ENCODE measurements at regions not wholly inside any gene's neighbourhood (a gene's known extent, or its start where the extent isn't known, plus 50 kb on each side); places are given as distances from the start of the nearest gene placed in this dataset.

DNA sequence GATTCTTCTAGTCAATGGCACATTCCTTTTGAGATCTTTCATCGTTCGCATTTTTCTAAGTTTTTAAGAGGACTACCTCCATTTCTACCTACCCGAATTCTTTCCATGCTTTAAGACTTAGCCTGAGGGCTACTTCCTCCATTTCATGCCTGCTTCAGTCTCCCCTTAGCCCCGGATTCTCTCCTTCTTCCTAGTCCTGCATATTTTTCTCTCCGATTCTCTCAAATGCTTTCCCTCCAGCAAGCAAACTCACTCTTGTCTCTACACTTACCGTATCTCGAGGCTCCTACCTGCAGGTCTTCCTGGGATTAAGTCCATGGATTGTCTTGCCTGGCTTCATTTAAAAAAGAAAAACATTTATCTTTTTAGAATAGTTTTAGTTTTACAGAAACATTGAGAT is 354.4 kb downstream of the MYCN start (continued):
- TF ChIP-seq, protein P1, sequence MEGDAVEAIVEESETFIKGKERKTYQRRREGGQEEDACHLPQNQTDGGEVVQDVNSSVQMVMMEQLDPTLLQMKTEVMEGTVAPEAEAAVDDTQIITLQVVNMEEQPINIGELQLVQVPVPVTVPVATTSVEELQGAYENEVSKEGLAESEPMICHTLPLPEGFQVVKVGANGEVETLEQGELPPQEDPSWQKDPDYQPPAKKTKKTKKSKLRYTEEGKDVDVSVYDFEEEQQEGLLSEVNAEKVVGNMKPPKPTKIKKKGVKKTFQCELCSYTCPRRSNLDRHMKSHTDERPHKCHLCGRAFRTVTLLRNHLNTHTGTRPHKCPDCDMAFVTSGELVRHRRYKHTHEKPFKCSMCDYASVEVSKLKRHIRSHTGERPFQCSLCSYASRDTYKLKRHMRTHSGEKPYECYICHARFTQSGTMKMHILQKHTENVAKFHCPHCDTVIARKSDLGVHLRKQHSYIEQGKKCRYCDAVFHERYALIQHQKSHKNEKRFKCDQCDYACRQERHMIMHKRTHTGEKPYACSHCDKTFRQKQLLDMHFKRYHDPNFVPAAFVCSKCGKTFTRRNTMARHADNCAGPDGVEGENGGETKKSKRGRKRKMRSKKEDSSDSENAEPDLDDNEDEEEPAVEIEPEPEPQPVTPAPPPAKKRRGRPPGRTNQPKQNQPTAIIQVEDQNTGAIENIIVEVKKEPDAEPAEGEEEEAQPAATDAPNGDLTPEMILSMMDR (IDR thresholded peaks at IDR 0.05; ENCODE audit: poor library complexity, severe bottlenecking): no peak
- TF ChIP-seq TAF1 (IDR thresholded peaks at IDR 0.05; ENCODE audit: low read depth): no peak

DNA sequence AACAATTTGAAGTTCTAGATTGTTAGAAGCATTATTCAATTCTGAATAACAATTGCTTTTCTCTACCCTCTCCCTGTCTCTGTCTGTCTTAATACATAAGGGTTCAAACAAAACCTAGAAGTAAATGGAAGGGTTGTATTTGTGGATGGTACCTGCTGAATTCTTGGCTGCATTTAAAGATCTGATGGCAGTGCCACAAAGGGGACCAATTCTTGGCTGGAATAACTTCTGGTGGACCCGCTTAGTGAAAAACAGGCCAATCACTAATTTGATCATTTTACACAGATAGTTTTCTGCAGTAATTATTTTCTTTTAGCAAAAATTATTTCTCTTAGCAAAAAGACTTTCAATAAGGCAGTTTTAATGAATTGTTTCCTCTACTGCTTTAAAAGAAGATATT is 353.5 kb downstream of the MYCN start:
- H3K4me3 ChIP-seq (ENCODE audit: low read length): no peak overlapping the region
- H3K9ac ChIP-seq (ENCODE audit: low read length): no peak overlapping the region
- H3K27me3 ChIP-seq (ENCODE audit: insufficient read depth, low read depth, low read length): no peaks in the 10 kb centered on the region
- no peaks in the 10 kb centered on the region for H4K20me1 ChIP-seq (ENCODE audit: insufficient read depth)
- H3K9me3 ChIP-seq (ENCODE audit: low read length): peaks cover 2% of the 10 kb centered on the region
- H3K79me2 ChIP-seq (replicated peaks; ENCODE audit: insufficient read depth, low read length): no peaks in the 10 kb centered on the region
- no peaks in the 10 kb centered on the region for H3K36me3 ChIP-seq (ENCODE audit: insufficient read depth, low read length)
- H2AFZ ChIP-seq (ENCODE audit: low read depth, low read length): no peak overlapping the region
- no peaks in the 10 kb centered on the region for H3K9me2 ChIP-seq (ENCODE audit: insufficient read depth, low read length)
- TF ChIP-seq, protein P1 (IDR thresholded peaks at IDR 0.05; ENCODE audit: poor library complexity, severe bottlenecking): no peak
- TF ChIP-seq EZH2 (IDR thresholded peaks at IDR 0.05; ENCODE audit: borderline replicate concordance, insufficient read depth, low read length, poor library complexity, severe bottlenecking): no peak
- TF ChIP-seq, protein P2, sequence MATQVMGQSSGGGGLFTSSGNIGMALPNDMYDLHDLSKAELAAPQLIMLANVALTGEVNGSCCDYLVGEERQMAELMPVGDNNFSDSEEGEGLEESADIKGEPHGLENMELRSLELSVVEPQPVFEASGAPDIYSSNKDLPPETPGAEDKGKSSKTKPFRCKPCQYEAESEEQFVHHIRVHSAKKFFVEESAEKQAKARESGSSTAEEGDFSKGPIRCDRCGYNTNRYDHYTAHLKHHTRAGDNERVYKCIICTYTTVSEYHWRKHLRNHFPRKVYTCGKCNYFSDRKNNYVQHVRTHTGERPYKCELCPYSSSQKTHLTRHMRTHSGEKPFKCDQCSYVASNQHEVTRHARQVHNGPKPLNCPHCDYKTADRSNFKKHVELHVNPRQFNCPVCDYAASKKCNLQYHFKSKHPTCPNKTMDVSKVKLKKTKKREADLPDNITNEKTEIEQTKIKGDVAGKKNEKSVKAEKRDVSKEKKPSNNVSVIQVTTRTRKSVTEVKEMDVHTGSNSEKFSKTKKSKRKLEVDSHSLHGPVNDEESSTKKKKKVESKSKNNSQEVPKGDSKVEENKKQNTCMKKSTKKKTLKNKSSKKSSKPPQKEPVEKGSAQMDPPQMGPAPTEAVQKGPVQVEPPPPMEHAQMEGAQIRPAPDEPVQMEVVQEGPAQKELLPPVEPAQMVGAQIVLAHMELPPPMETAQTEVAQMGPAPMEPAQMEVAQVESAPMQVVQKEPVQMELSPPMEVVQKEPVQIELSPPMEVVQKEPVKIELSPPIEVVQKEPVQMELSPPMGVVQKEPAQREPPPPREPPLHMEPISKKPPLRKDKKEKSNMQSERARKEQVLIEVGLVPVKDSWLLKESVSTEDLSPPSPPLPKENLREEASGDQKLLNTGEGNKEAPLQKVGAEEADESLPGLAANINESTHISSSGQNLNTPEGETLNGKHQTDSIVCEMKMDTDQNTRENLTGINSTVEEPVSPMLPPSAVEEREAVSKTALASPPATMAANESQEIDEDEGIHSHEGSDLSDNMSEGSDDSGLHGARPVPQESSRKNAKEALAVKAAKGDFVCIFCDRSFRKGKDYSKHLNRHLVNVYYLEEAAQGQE (IDR thresholded peaks at IDR 0.05; ENCODE audit: borderline replicate concordance): no peak
- TF ChIP-seq MXI1 (conservative IDR thresholded peaks at IDR 0.05; ENCODE audit: poor library complexity, severe bottlenecking): no peak
- no peaks in the 10 kb centered on the region for H3F3A ChIP-seq (ENCODE audit: insufficient read depth, low read length, poor library complexity, severe bottlenecking)
- no peak overlapping the region for H3K4me2 ChIP-seq (ENCODE audit: low read length)
- H3K27ac ChIP-seq (ENCODE audit: low read length): no peak overlapping the region

DNA sequence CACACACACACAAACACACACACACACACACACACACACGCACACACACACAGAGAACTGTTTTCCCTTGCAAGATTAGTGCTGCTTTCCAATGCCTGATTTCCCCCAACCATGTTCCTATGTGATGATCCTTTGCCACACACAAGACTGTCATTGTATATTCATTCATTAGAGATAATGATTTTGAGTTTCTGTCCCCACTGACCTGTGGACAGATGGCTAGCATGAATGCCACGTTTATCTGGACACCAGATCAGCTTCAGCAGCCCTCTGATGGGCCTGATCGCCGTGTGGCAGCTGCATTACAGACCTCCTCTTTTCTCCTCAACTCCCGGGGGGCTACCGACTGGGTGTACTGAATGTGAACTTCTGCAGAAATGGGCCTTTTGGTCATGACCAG is 353.0 kb downstream of the MYCN start:
- Histone ChIP-seq H3K79me2 (replicated peaks; ENCODE audit: insufficient read depth, low read length) (no peaks in the 10 kb centered on the region), H3K27me3 (ENCODE audit: insufficient read depth, low read depth, low read length) (no peaks in the 10 kb centered on the region), H3K36me3 (ENCODE audit: insufficient read depth, low read length) (no peaks in the 10 kb centered on the region), H3F3A (ENCODE audit: insufficient read depth, low read length, poor library complexity, severe bottlenecking) (no peaks in the 10 kb centered on the region), H3K4me3 (ENCODE audit: low read length) (no peak overlapping the region), H2AFZ (ENCODE audit: low read depth, low read length) (no peak overlapping the region), H3K27ac (ENCODE audit: low read length) (no peak overlapping the region), H4K20me1 (ENCODE audit: insufficient read depth) (no peaks in the 10 kb centered on the region), H3K9me3 (ENCODE audit: low read length) (no peaks in the 10 kb centered on the region), H3K4me2 (ENCODE audit: low read length) (no peak overlapping the region), H3K9ac (ENCODE audit: low read length) (no peak overlapping the region), H3K9me2 (ENCODE audit: insufficient read depth, low read length) (no peaks in the 10 kb centered on the region)
- TF ChIP-seq EP300 (conservative IDR thresholded peaks at IDR 0.05; ENCODE audit: poor library complexity, severe bottlenecking) (no peak), SMC3 (conservative IDR thresholded peaks at IDR 0.05; ENCODE audit: poor library complexity) (no peak), TAF1 (IDR thresholded peaks at IDR 0.05; ENCODE audit: low read depth) (no peak), RAD21 (conservative IDR thresholded peaks at IDR 0.05) (no peak), POLR2AphosphoS5 (IDR thresholded peaks at IDR 0.05) (no peak), MXI1 (conservative IDR thresholded peaks at IDR 0.05; ENCODE audit: poor library complexity, severe bottlenecking) (no peak), EZH2 (IDR thresholded peaks at IDR 0.05; ENCODE audit: borderline replicate concordance, insufficient read depth, low read length, poor library complexity, severe bottlenecking) (no peak)
- TF ChIP-seq, protein P1 (IDR thresholded peaks at IDR 0.05; ENCODE audit: poor library complexity, severe bottlenecking): no peak
- TF ChIP-seq, protein P2 (IDR thresholded peaks at IDR 0.05; ENCODE audit: borderline replicate concordance): no peak
